Upper lobe of right lung (tissue), 1 donor: ENCODE measurements at regions not wholly inside any gene's neighbourhood (a gene's known extent, or its start where the extent isn't known, plus 50 kb on each side); places are given as distances from the start of the nearest gene placed in this dataset.

Experiments
- ATAC-seq: fragments of 200-7000 bp; cut with Tn5 transposase; one replicate; pipeline ENCODE4 v1.9.1; 2020; ENCODE audit warnings: mild to moderate bottlenecking, moderate library complexity
- DNase-seq: peaks from one replicate; pipeline ENCODE4 v3.0.0-alpha.2; 2020
- H3K27ac ChIP-seq: fragments of 200-600 bp; one replicate; pipeline ENCODE4 v1.8.0; 2022
- H3K27me3 ChIP-seq: fragments of 200-600 bp; one replicate; pipeline ENCODE4 v1.8.0; 2022; ENCODE audit warnings: mild to moderate bottlenecking
- H3K36me3 ChIP-seq: fragments of 200-600 bp; one replicate; pipeline ENCODE4 v1.8.0; 2022
- H3K4me1 ChIP-seq: fragments of 200-600 bp; one replicate; pipeline ENCODE4 v1.8.0; 2022
- H3K4me3 ChIP-seq: fragments of 200-600 bp; one replicate; pipeline ENCODE4 v1.8.0; 2022; ENCODE audit warnings: mild to moderate bottlenecking
- H3K9me3 ChIP-seq: fragments of 200-600 bp; one replicate; pipeline ENCODE4 v1.8.0; 2022
- intact Hi-C: fragments of 100-400 bp; cut with DNase I; formaldehyde crosslinking; loops from one replicate; pipeline ENCODE4 v1.11.0; 2022
- TF ChIP-seq, protein P1 (sequence below): fragments of 200-600 bp; IDR thresholded peaks from one replicate; pipeline ENCODE4 v1.8.0; 2022; ENCODE audit warnings: antibody characterized with exemption
- donor health status: DM: no; HTN: yes; CAD: no; lungs with severe emphysema.

GRCh38 chr9:82581516-82581915, 481.4 kb downstream of the RASEF start:
- no peaks in the 10 kb centered on the region for H3K36me3 ChIP-seq
- intact Hi-C loops = no loop called here
- H3K4me1 ChIP-seq = no peaks in the 10 kb centered on the region
- ATAC-seq = no peak
- no peak overlapping the region for H3K4me3 ChIP-seq
- H3K27ac ChIP-seq = no peak overlapping the region
- DNase-seq = no peak
- no peaks in the 10 kb centered on the region for H3K27me3 ChIP-seq
- no peaks in the 10 kb centered on the region for H3K9me3 ChIP-seq
- TF ChIP-seq, protein P1, sequence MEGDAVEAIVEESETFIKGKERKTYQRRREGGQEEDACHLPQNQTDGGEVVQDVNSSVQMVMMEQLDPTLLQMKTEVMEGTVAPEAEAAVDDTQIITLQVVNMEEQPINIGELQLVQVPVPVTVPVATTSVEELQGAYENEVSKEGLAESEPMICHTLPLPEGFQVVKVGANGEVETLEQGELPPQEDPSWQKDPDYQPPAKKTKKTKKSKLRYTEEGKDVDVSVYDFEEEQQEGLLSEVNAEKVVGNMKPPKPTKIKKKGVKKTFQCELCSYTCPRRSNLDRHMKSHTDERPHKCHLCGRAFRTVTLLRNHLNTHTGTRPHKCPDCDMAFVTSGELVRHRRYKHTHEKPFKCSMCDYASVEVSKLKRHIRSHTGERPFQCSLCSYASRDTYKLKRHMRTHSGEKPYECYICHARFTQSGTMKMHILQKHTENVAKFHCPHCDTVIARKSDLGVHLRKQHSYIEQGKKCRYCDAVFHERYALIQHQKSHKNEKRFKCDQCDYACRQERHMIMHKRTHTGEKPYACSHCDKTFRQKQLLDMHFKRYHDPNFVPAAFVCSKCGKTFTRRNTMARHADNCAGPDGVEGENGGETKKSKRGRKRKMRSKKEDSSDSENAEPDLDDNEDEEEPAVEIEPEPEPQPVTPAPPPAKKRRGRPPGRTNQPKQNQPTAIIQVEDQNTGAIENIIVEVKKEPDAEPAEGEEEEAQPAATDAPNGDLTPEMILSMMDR = no peak

GRCh38 chr9:82581935-82582334, 481.0 kb downstream of the RASEF start:
- H3K27ac ChIP-seq = no peak overlapping the region
- no peaks in the 10 kb centered on the region for H3K4me1 ChIP-seq
- no peak overlapping the region for H3K4me3 ChIP-seq
- no peaks in the 10 kb centered on the region for H3K9me3 ChIP-seq
- intact Hi-C loops = no loop called here
- ATAC-seq = peak; percentile 59
- DNase-seq = no peak
- no peaks in the 10 kb centered on the region for H3K27me3 ChIP-seq
- TF ChIP-seq, protein P1 = no peak
- no peaks in the 10 kb centered on the region for H3K36me3 ChIP-seq

DNA sequence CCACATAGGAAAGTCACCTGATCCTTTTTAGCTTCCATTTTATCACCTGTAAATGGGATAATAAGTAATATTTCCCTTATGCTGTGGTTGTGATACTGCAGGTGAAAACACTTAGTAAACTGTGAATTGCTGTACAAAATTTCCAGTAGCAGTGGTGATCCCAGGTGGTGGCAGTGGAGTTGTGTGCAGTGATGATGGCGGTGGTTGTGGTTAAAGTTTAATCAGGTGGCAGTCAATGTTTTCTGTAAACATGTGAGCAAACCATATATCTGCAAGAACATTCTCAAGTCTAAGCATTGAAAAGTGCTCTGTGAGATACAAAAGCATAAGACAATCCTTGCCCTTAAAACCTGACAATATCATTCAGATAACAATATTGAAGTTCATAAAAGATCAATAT, 480.2 kb downstream of the RASEF start:
- intact Hi-C loops = no loop called here
- ATAC-seq (no peak), DNase-seq (no peak)
- no peaks in the 10 kb centered on the region for H3K27me3 ChIP-seq
- no peaks in the 10 kb centered on the region for H3K4me1 ChIP-seq
- no peaks in the 10 kb centered on the region for H3K9me3 ChIP-seq
- TF ChIP-seq, protein P1 = no peak
- H3K4me3 ChIP-seq = no peak overlapping the region
- no peak overlapping the region for H3K27ac ChIP-seq
- H3K36me3 ChIP-seq = no peaks in the 10 kb centered on the region

DNA sequence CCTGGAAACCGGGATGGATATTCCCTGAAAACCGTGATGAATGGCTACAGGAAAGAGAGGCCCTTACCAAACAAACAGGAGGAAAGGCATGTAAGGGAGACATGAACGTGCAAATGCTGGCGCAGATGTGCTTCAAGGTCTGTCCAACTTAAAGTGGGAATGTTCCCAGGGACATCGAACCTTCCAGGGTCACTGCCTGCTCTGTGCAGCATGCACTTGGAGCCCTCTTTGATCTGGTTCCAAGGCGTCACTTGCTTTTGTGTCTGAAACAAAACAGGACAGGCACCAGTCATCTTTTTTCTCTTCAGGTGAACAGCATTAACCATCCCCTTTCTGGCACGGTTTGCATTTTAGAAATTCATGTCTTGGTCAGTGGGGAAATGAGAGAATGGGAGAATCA, 479.4 kb downstream of the RASEF start:
- no peaks in the 10 kb centered on the region for H3K9me3 ChIP-seq
- no peaks in the 10 kb centered on the region for H3K4me1 ChIP-seq
- no peaks in the 10 kb centered on the region for H3K27me3 ChIP-seq
- intact Hi-C loops = no loop called here
- DNase-seq (no peak), ATAC-seq (no peak)
- no peaks in the 10 kb centered on the region for H3K36me3 ChIP-seq
- H3K4me3 ChIP-seq = no peak overlapping the region
- no peak overlapping the region for H3K27ac ChIP-seq
- TF ChIP-seq, protein P1 = no peak

DNA sequence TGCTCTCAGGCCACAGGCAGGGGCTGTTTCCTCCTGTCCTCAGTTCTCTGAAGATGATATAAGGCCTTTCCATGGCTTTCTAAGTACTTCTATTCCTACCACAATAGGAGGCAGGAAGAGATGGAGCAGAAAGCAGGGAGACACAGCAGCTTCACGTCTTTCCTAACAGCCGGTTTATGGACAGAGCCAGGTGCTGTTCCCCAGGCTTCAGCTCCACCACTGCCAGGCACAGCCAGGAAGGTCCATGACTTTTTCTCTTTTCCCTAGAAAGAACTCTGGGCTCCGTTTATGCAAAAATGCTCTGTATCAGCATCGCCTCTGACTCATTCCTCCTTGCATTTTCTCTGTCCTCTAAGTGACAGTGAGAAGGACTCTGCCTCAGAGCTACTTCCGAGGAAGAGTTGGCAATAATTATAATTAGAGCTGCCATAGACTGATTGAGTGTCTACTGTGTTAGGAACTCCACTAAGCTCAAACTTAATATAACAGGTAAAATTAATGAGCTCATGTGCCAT, 478.5 kb downstream of the RASEF start:
- Histone ChIP-seq H3K9me3 (no peaks in the 10 kb centered on the region), H3K27me3 (no peaks in the 10 kb centered on the region), H3K4me1 (no peaks in the 10 kb centered on the region), H3K4me3 (no peak overlapping the region), H3K27ac (no peak overlapping the region), H3K36me3 (no peaks in the 10 kb centered on the region)
- TF ChIP-seq, protein P1 = no peak
- intact Hi-C loops = no loop called here
- DNase-seq = no peak
- ATAC-seq = no peak

DNA sequence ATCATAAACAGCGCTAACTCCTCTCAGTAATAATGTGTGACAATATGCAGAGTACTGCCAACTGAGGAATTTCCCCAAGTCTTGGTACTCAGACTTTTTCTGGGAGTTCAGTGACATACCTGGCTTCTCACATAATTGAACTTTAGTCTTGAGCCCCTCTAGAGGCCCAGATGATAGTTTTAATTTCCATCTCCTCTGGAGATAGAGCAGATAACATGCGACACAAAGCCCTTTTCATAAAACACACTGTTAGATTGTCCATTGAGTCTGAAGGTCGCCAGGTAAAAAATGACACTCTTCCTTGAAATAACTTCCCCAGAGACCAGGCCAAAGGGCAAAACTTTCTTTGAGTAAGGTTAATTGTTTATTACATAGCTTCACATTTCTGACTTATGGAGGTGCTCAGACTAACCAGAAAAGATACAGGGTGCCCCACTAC, 476.0 kb downstream of the RASEF start:
- H3K4me3 ChIP-seq = no peak overlapping the region
- H3K27ac ChIP-seq = no peak overlapping the region
- ATAC-seq = no peak
- intact Hi-C loops = no loop called here
- no peaks in the 10 kb centered on the region for H3K36me3 ChIP-seq
- no peaks in the 10 kb centered on the region for H3K27me3 ChIP-seq
- no peaks in the 10 kb centered on the region for H3K9me3 ChIP-seq
- no peaks in the 10 kb centered on the region for H3K4me1 ChIP-seq
- TF ChIP-seq, protein P1 = no peak
- no peak for DNase-seq
